ENCODE measurements at regions not wholly inside any gene's neighbourhood (a gene's known extent, or its start where the extent isn't known, plus 50 kb on each side); places are given as distances from the start of the nearest gene placed in this dataset.
"Not testable (repeated sequence)": the region's sequence is repeated elsewhere in the genome, so short reads cannot be mapped to it uniquely, and the experiment has no call there.

- not testable (repeated sequence) for DNase-seq (ENCODE audit: low spot score)
These were observed 50.2 kb upstream of the FCGR2A start for GRCh38 chr1:161454865-161455707.

GRCh38 chr1:161453950-161454864, 51.0 kb upstream of the FCGR2A start:
- not testable (repeated sequence) for DNase-seq (ENCODE audit: low spot score)

- DNase-seq (ENCODE audit: low spot score), result not testable (repeated sequence)
These were observed 53.4 kb upstream of the FCGR2A start for GRCh38 chr1:161451698-161452348.

- DNase-seq (ENCODE audit: low spot score), result not testable (repeated sequence)
These were observed 57.4 kb upstream of the FCGR2A start for GRCh38 chr1:161447760-161448332.

GRCh38 chr1:161447040-161447759, 58.1 kb upstream of the FCGR2A start:
- DNase-seq (ENCODE audit: low spot score), result not testable (repeated sequence)

- not testable (repeated sequence) for DNase-seq (ENCODE audit: low spot score)
These were observed 60.5 kb upstream of the FCGR2A start for GRCh38 chr1:161444725-161445124.

GRCh38 chr1:161444255-161444654, 61.0 kb upstream of the FCGR2A start:
- DNase-seq (ENCODE audit: low spot score), result not testable (repeated sequence)

GRCh38 chr1:161440312-161440894, 64.9 kb upstream of the FCGR2A start:
- DNase-seq (ENCODE audit: low spot score), result peak; percentile 80

- peak; percentile 16 for DNase-seq (ENCODE audit: low spot score)
These were observed 65.7 kb upstream of the FCGR2A start for GRCh38 chr1:161439280-161440232.

GRCh38 chr1:161433191-161433590, 65.5 kb upstream of the CFAP126 start:
- DNase-seq (ENCODE audit: low spot score), result not testable (repeated sequence)

- DNase-seq (ENCODE audit: low spot score), result no peak
These were observed 64.4 kb upstream of the CFAP126 start for GRCh38 chr1:161432091-161432490.

- no peak for DNase-seq (ENCODE audit: low spot score)
These were observed 60.2 kb upstream of the CFAP126 start for GRCh38 chr1:161427733-161428516.

- DNase-seq (ENCODE audit: low spot score), result not testable (repeated sequence)
These were observed 55.2 kb upstream of the CFAP126 start for GRCh38 chr1:161422914-161423313.

- DNase-seq (ENCODE audit: low spot score), result no peak
These were observed 53.8 kb upstream of the CFAP126 start for GRCh38 chr1:161421456-161421855.

GRCh38 chr1:161420763-161421455, 53.2 kb upstream of the CFAP126 start:
- DNase-seq (ENCODE audit: low spot score), result no peak

- DNase-seq (ENCODE audit: low spot score), result not testable (repeated sequence)
These were observed 49.9 kb upstream of the CFAP126 start for GRCh38 chr1:161417536-161417935.

Data from LoVo (cell line).